ENCODE measurements at regions not wholly inside any gene's neighbourhood (a gene's known extent, or its start where the extent isn't known, plus 50 kb on each side); places are given as distances from the start of the nearest gene placed in this dataset.

DNA sequence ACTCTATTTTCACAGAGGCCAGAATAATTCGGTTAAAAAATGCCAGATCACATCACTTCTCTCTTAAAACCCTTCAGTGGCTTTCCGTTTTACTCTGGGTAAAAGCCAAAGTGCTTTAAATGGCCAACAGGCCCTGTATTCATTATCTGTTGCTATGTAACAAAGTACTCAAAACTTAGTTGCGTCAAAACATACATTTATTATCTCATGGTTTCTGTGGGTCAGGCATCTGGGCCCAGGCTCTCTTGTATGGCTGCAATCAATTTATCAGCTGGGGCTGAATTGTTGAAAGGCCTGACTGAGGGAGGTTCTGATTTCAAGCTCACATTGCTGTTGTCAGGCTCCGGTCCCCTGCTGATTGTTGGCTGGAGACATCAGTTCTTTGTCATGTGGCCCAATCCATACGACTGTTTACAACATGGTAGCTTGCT is 72.7 kb upstream of the H2AZ1 start:
- TF ChIP-seq EZH2 (IDR thresholded peaks at IDR 0.05; ENCODE audit: insufficient read depth, low read length) (no peak), CTCF (IDR thresholded peaks at IDR 0.05; ENCODE audit: insufficient read depth, low read depth, low read length) (no peak)

Measured in astrocyte (in vitro differentiated cells and primary cell).